Activated naive CD4-positive, alpha-beta T cell treated with anti-CD3 and anti-CD28 coated beads, Interleukin-2, amount 50 U/mL, for 72 hours (primary cell): ENCODE measurements at regions not wholly inside any gene's neighbourhood (a gene's known extent, or its start where the extent isn't known, plus 50 kb on each side); places are given as distances from the start of the nearest gene placed in this dataset.
A peak's percentile ranks its signal among the peaks of the same experiment; 100 is the strongest.
"Not testable (repeated sequence)": the region's sequence is repeated elsewhere in the genome, so short reads cannot be mapped to it uniquely, and the experiment has no call there.

Source experiments
- ATAC-seq, 2 donors: fragments of 150-1000 bp; cut with Tn5 transposase; 2 replicates each; pipeline ENCODE4 v1.10.0; 2021; ENCODE audit warnings: mild to moderate bottlenecking in 2 of 2, moderate library complexity in 2 of 2
- DNase-seq, 2 donors: peaks; one replicate each; pipeline ENCODE4 v3.0.0; 2021 to 2022; ENCODE audit warnings: low spot score in 2 of 2
- H3K27ac Mint-ChIP-seq, 2 donors: one replicate each; pipeline ENCODE4 v1.8.0; 2022; ENCODE audit warnings: mild to moderate bottlenecking in 2 of 2, mixed read lengths in 2 of 2
- H3K36me3 Mint-ChIP-seq, 2 donors: one replicate each; pipeline ENCODE4 v1.8.0; 2022; ENCODE audit warnings: mixed read lengths in 2 of 2
- H3K9me3 Mint-ChIP-seq, 2 donors: one replicate each; pipeline ENCODE4 v1.8.0; 2022; ENCODE audit warnings: mixed read lengths in 2 of 2

DNA sequence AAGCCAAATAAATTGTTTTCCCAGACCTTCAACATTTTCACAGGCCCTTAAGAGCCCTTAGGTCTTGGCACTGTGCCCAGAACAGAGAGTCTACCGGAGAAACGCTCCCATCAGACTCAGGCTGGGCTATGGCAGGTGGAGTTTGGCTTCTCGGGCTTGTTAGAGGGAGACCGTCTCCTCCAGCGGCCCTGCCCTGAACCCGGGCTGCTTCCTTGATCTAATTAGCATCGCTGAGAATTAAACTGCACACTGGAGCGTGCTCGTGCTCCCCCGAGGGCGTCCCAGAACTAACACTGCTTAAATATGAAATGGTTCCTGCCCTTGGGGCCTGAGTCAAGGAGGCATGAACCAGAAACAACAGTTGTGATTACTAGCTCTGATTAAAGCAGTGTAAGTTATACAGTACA lies 634.4 kb downstream of the MATN1 start:
- H3K27ac Mint-ChIP-seq = no peak overlapping the region
- H3K9me3 Mint-ChIP-seq = peaks cover 24 to 33% of the 10 kb centered on the region in 2 donors
- DNase-seq (no peak), ATAC-seq (no peak)
- H3K36me3 Mint-ChIP-seq = peaks cover 24 to 28% of the 10 kb centered on the region in 2 donors

DNA sequence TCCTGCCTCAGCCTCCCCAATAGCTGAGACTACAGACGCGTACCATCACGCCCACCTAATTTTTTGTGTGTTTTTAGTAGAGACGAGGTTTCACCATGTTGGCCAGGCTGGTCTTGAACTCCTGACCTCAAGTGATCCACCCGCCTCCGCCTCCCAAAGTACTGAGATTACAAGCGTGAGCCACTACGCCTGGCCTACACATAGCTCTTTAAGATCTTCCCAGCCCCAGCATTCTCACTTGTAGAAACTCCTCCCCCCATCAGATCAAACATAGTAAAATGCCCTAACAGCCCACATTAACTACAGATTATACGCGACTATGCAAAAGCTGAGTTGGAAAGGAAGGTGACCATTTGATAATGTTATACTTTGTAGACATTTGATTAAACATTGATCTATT lies 634.8 kb downstream of the MATN1 start:
- DNase-seq (no peak), ATAC-seq (no peak)
- H3K27ac Mint-ChIP-seq = no peak overlapping the region
- H3K36me3 Mint-ChIP-seq = peaks cover 23 to 26% of the 10 kb centered on the region in 2 donors
- H3K9me3 Mint-ChIP-seq = peaks cover 23 to 31% of the 10 kb centered on the region in 2 donors

DNA sequence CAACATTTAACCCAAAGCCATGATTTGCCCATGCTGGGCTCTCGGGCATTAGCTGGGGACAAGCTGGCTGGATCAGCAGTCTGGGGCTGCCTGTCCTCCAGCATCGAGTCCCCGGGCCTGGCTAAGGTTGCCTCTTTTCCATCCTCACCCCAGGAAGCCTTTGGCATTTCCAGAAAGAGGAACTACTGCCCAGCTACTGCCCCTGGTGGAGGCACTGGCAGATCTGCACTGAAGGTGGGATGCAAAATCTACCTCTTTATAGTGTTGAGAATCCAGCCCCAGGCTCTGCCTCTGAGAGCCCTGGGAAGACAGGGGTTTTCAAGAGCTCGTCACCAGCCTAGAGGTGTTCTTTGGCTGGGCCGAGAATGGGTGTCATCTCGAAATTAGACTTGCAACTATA lies 635.9 kb downstream of the MATN1 start:
- DNase-seq (no peak), ATAC-seq (no peak)
- H3K27ac Mint-ChIP-seq = no peak overlapping the region
- peaks cover 15 to 23% of the 10 kb centered on the region in 2 donors for H3K9me3 Mint-ChIP-seq
- peaks cover 13 to 16% of the 10 kb centered on the region in 2 donors for H3K36me3 Mint-ChIP-seq

DNA sequence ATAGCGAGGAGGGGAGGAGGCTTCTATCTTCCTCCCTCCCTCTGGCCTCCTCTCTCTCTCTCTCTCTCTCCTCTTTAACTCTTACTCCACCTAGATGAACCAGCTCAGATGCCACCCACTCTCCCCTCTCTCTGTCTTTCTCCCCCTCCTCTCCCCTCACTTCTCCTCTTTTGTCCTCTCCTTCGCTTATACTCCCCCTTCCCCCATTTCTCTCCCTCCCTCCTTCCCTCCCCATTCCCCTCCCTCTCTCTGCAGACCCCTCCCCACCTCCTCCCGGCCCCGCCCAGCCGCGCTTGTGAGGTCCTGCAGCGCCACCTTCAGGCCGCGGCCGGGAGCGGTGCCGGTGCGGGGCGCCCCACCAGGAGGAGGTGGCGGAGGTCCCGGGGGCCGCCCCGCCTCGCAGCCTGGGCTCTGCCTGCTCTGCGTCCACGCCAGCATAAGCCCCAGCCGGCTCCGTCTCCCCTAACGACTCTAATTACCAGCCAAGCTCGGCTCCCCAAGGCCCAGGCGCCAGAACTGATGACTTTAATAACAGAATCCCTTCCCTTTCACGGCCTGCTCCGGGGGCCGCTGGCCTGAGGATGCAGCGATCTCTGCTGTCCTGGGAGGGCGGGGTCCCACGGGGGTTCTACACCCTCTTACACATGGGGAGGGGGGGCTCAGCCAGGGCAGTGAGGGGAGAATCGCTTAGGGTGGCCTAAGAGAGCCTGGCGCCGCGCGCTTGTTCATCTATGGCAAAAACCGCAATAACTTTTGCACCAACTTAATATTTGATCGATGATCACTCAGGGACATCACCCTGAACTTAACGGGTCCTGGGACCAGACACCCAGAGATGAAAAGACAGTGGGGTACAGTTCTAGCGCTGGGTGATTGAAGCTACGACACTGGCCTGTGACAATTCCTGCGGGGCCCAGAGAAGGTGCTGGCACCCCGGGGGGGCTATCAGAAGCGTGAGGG lies 637.3 kb downstream of the MATN1 start:
- DNase-seq = peak in 1 of 2 donors; percentile 69
- H3K27ac Mint-ChIP-seq = no peak overlapping the region
- peak; percentile 26 to 70 for ATAC-seq
- H3K9me3 Mint-ChIP-seq = peaks cover 2 to 10% of the 10 kb centered on the region in 2 donors
- peaks cover 2 to 3% of the 10 kb centered on the region in 2 donors for H3K36me3 Mint-ChIP-seq

DNA sequence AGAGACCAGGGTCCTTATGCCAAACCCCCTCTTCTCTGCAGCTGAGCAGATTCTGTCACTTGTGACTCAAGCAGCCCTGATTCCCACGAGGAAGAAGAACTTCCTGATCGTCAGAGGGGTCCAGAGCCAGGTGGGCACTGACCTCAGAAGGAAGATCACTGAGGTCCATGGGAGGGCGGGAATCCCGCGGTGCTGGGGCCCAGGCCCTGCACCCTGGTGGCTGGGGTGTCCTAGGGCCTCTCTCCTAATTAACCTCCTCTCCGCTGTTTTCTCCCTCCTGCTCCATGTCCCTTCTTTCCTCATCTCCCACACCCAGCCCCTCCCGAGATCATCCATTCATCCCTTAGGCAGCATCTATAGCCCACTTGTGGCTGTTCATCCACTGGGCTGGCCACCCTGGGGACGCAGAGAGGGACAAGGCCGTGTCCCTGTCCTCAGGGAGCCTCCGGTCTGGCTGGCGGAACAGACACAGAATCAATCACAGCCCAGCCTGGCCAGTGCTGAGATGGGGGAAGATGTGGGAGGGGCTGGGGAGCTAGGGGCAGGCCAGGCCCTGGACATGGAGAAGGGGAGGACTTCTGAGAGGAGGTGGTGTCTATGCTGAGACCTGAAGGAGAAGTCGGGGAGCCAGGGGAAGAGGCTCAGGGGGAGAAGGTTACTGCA lies 638.3 kb downstream of the MATN1 start:
- peaks cover 0 to 6% of the 10 kb centered on the region in 2 donors for H3K9me3 Mint-ChIP-seq
- ATAC-seq = no peak

DNA sequence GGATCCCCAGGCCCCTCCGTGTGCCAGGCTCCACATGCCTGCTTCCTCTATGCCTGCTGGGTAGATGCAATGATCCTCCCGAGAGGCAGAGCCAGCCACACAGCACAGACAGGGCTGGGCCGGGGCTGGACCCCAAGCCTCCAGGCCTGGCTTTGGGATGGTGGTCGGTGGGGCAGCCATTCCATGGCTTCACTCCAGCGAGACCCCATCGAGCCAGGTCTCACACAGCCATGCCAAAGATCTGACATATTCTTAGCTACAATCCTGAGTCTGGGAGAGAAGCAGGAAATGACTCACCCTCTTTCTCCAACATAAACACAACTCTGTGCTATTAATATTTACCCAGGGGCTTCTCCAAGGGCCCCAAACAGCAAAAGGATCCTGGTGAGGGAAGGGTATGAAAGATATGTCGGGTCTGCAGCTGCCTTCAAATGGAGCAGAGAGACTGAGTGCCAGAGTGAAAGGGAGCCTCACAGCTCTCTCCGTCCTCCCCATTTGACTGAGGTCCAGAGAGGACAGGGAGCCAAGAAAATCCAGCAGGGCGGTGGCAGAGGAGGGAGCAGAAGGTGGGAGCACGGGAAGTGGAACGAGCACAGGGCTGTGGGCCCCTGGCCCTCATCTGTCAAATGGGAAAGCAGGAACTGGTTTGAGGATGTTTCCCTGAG lies 639.5 kb downstream of the MATN1 start:
- no peaks in the 10 kb centered on the region for H3K36me3 Mint-ChIP-seq
- ATAC-seq = no peak
- no peak overlapping the region for H3K27ac Mint-ChIP-seq
- DNase-seq = no peak
- no peaks in the 10 kb centered on the region for H3K9me3 Mint-ChIP-seq

More for the DNA sequence above, 638.3 kb downstream of the MATN1 start:
- no peak for DNase-seq
- Mint-ChIP-seq H3K36me3 (no peaks in the 10 kb centered on the region), H3K27ac (no peak overlapping the region)

DNA sequence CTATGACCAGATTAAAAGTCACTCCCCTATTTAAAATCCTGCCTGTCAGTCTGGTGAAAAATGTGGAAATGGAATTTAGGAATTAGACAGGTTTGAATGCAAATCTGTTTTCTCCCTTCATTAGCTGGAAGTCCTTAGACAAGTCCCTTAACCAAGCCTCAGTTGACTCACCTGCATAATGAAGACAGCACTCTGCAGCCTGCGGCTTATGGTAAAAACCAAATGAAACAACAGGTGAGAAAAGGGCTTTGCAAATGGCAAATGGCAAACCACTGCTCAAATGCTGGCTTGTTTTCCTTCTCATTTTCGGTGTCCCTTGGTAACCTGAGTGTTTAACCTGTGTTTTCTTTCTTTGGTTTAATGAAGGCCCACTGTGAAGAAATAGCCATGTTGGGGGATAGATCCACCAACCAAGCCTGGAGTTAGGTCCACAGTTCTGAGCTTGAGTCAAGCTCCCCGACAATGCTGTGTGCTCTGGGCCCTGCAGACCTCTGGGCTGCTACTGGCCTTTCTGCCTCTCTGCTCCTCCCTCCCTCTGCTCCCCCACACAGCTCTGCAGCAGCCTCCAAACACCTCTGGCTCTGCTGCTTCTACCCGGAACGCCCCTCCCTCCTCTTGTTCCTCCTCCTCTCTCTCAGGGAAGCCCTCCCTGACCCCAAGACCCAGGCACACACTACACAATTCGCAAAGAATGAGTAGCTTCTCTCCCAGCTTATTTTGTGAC lies 641.8 kb downstream of the MATN1 start:
- Mint-ChIP-seq H3K27ac (no peak overlapping the region), H3K36me3 (no peaks in the 10 kb centered on the region)
- no peak for ATAC-seq

DNA sequence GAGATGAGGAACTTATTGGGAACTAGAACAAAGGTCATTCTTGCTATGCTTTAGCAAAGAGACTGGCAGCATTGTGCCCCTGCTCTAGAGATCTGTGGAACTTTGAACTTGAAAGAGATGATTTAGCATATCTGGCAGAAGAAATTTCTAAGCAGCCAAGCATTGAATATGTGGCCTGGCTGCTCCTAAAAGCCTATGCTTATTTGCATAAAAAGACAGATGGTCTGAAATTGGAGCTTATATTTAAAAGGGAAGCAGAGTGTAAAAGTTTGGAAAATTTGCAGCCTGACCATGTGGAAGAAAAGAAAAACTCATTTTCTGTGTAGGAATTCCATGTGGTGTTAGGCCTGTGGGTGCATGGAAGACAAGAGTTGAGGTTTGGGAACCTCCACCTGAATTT lies 647.5 kb downstream of the MATN1 start:
- not testable (repeated sequence) for H3K27ac Mint-ChIP-seq, DNase-seq, H3K9me3 Mint-ChIP-seq, ATAC-seq, H3K36me3 Mint-ChIP-seq

More for the DNA sequence above, 641.8 kb downstream of the MATN1 start:
- no peak for DNase-seq
- no peaks in the 10 kb centered on the region for H3K9me3 Mint-ChIP-seq

DNA sequence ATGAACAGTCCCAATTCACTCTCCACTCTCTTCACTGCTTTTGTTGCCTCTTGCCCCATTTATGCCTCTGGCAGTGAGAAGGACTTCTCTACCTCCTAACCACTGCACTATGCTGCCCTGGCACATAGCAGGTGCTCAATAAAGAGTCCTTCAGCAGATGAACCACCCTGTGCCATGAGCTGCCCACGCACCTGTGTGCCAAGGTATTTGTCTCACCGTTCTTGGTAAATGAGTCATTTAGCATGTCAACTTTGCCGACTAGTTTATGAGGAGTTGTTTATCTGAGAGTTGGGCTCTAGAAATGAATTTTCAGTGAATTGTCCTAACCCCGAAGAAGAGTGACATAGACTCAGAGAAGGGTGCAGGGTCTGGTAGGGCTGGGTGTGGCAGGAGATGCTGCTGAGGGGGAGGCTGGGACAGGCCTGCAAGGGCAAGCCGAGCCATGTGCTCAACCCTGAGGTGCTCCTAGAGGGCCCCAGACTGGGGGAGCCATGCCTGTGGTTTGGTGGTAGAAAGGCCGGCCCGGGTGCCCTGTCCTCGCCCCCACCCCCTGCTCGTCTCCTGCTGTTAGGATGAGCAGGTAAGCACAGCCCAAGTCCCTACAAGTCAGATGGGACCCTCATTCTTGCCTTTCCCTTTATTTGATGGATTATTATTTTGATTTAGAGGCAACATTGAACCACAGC lies 654.5 kb downstream of the MATN1 start:
- DNase-seq (no peak), ATAC-seq (peak in 1 of 2 donors; percentile 13)
- Mint-ChIP-seq H3K36me3 (no peaks in the 10 kb centered on the region), H3K27ac (peak overlapping the region in 1 of 2 donors; percentile 1), H3K9me3 (no peaks in the 10 kb centered on the region)

DNA sequence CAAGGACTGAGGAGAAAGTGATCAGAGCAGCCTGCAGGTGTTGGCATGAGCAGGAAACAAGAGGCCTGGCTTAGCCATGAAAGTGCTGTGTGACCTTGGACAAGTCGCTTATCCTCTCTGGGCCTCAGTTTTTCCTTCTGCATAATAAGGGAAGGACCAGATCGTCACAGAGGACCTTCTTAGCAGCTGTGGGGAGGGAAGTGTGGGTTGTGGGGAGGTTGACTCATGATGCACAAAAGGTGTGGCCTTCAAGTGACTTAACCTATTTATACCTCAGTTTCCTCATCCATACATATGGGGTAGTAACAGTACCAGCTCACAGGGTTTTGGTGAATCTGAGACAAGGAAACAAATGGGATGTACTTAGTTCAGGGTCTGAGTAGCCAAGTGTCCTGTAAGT lies 658.8 kb downstream of the MATN1 start:
- DNase-seq (no peak), ATAC-seq (peak; percentile 48 to 70)
- Mint-ChIP-seq H3K36me3 (no peaks in the 10 kb centered on the region), H3K27ac (no peak overlapping the region), H3K9me3 (no peaks in the 10 kb centered on the region)

DNA sequence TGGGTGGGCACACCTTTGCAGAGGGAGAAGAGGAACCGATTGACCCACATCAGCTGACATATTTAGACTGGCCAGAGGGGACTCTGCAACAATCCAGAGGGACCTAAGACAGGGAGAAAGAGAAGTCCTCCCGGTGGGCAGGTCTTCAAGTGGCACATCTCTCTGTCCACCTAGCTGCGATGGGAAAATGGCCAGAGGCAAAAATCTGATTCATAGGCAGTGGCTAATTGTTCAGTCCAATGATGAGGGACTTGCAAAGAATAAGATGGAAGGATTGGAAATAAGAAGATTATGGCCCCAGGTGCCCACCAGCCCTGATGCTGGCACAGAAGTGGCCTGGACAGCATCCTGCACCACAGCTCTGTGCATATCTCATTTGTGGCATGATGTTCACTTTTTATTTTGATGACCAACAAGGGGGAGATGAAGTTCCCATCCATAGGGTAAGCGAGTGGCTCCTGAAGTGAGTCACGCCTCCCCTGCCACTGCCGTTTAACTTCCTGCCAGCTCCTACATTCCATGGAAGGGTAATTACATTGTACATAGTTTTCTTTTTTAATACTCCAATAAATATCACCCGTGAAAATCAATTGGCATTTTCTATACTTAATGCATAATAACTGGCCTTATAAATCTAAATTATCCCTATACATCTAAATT lies 659.6 kb downstream of the MATN1 start:
- H3K9me3 Mint-ChIP-seq = no peaks in the 10 kb centered on the region

DNA sequence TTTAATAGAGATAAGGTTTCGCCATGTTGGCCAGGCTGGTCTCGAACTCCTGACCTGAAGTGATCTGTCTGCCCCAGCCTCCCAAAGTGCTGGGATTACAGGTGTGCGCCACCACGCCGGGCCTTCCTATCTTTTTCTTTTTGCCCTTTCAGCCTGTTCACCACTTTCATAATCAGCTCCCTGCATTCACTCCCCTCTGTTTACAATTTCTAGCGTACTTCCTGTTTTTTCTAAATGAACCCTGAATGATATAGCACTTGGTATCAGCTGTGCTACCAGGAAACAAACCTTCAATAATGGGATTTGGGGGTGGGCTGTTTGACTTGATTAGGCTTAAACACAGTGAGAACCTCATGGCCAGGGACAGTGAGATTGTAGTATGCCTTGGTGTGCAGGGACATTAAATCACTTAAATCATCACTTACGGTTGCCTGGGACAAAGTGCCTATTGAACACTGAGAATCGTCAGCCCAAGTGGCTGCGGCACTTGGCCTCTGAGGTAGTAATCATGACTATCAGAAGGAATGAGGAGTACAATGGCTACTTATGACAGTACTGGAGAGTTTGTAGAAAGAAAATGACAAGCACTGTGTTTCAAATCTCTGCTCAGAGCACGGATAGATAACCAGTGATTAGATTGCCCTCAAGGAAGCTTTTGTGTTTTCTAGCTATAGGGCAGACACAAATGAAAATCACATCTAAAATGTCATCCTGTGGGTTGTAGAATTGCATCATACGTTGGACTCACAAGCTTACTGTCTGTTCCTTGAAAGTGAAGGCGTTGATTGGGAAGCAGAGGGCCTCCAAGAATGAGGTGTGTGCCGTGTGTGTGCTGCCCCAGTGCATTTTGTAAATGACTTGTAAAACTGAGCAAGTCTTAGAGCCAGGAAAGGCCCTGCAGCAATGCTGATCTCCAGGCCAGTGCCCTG lies 661.8 kb downstream of the MATN1 start:
- ATAC-seq = no peak
- H3K36me3 Mint-ChIP-seq = no peaks in the 10 kb centered on the region
- no peaks in the 10 kb centered on the region for H3K9me3 Mint-ChIP-seq
- H3K27ac Mint-ChIP-seq = no peak overlapping the region
- DNase-seq = no peak

More for the DNA sequence above, 659.6 kb downstream of the MATN1 start:
- DNase-seq = no peak
- Mint-ChIP-seq H3K27ac (peak overlapping the region in 1 of 2 donors; percentile 74), H3K36me3 (no peaks in the 10 kb centered on the region)
- no peak for ATAC-seq

DNA sequence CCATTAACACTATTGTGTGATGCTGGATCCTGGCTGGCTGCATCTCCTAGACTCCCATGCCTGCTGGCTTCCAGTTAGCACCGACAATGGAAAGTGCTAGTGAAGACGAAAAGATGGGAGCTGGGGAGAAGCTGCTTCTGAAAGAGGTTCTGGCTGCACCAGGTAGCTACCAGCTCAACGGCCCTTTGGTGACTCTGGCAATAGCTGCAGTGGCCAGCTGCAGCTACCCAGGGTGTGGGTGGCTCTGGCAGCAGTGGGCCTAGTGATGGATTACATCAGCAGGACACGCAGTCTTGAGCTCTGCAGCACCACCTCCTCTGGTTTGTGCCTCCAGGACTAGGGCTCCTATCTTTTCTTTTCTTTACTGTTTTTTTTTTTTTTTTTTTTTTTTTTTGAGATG lies 662.6 kb downstream of the MATN1 start:
- Mint-ChIP-seq H3K9me3 (no peaks in the 10 kb centered on the region), H3K36me3 (no peaks in the 10 kb centered on the region), H3K27ac (no peak overlapping the region)
- no peak for DNase-seq
- ATAC-seq = no peak

DNA sequence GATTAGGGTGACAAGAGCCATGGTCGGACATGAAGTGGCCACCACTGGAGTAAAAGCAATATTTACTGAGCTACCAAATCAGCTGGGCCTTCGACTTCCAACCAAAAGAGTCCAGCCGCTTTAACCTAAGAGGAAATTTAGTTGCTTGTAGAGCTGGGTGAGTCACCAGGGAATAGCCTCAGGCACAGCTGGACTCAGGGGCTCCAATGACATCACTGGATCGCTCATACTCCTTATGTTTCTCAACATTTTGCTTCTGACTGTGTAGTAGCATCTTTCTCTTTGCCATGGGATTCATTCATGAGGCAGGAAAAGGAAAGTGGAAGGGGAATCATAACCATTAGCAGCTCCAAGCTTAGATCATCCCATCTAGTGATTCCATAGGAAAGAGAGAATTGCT lies 664.4 kb downstream of the MATN1 start:
- no peaks in the 10 kb centered on the region for H3K36me3 Mint-ChIP-seq
- no peak overlapping the region for H3K27ac Mint-ChIP-seq
- no peaks in the 10 kb centered on the region for H3K9me3 Mint-ChIP-seq
- no peak for DNase-seq
- ATAC-seq = no peak

DNA sequence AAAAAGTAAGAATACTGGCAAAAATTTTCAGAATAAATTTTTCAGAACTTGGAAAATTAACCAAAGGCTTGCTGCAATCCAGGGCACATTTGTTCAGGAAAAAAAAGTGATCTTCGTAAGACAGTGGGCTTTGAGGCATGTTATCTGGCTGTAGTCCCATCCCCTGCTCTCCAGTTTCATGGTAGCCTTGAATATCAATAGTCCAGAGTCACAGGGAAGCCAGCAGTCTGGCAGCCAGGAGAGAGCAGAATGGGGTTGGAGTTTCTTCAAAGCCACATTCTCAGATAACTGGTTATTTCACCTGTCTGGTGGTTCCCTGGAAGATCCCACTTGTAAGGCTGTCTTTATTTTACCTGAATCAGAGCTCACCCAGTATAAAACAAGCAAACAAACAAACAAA lies 669.3 kb downstream of the MATN1 start:
- no peaks in the 10 kb centered on the region for H3K36me3 Mint-ChIP-seq
- H3K27ac Mint-ChIP-seq = no peak overlapping the region
- ATAC-seq (no peak), DNase-seq (no peak)
- H3K9me3 Mint-ChIP-seq = no peaks in the 10 kb centered on the region
